ENCODE measurements at regions not wholly inside any gene's neighbourhood (a gene's known extent, or its start where the extent isn't known, plus 50 kb on each side); places are given as distances from the start of the nearest gene placed in this dataset.

GRCh38 chr2:106584304-106584954 is 97.3 kb downstream of the CD8B2 start:
- Histone ChIP-seq H3K27ac (no peak overlapping the region), H3K4me1 (peaks cover 0 to 18% (median 3%) of the 10 kb centered on the region in 3 donors), H3K36me3 (no peaks in the 10 kb centered on the region), H3K27me3 (peaks cover 0 to 46% (median 0%) of the 10 kb centered on the region in 4 donors), H3K9me3 (no peaks in the 10 kb centered on the region), H3K4me3 (no peak overlapping the region)
- TF ChIP-seq CTCF (IDR thresholded peaks at IDR 0.05) (no peak), POLR2A (IDR thresholded peaks at IDR 0.05) (no peak)
- DNase-seq, result no peak
- no CpG with 5 or more reads among the region's 47 CpGs for WGBS, 2 donors
- intact Hi-C loops (cut with DNase I), result loop anchor here (10.0 kb wide), 1 partner anchor 480 kb away; no protein-coding TSS in a partner anchor

GRCh38 chr2:106596844-106597243 is 109.7 kb downstream of the CD8B2 start:
- H3K4me1 ChIP-seq, result no peaks in the 10 kb centered on the region
- DNase-seq, result no peak
- 58 to 75% methylated on average over 4 of the region's 4 CpGs for WGBS, 2 donors
- intact Hi-C loops (cut with DNase I), result no loop called here
- H3K27me3 ChIP-seq, result peaks cover 0 to 6% (median 0%) of the 10 kb centered on the region in 4 donors
- no peak overlapping the region for H3K4me3 ChIP-seq
- H3K36me3 ChIP-seq, result no peaks in the 10 kb centered on the region
- no peaks in the 10 kb centered on the region for H3K9me3 ChIP-seq
- TF ChIP-seq CTCF (IDR thresholded peaks at IDR 0.05), result peak in 2 of 6 experiments; percentile 28 to 39
- no peak for TF ChIP-seq POLR2A (IDR thresholded peaks at IDR 0.05)
- H3K27ac ChIP-seq, result no peak overlapping the region

- Histone ChIP-seq H3K27ac (no peak overlapping the region), H3K4me1 (no peaks in the 10 kb centered on the region), H3K4me3 (no peak overlapping the region), H3K9me3 (no peaks in the 10 kb centered on the region), H3K27me3 (peaks cover 0 to 8% (median 0%) of the 10 kb centered on the region in 4 donors), H3K36me3 (no peaks in the 10 kb centered on the region)
- no peak for TF ChIP-seq POLR2A (IDR thresholded peaks at IDR 0.05)
- no peak for TF ChIP-seq CTCF (IDR thresholded peaks at IDR 0.05)
- intact Hi-C loops (cut with DNase I), result no loop called here
- DNase-seq, result no peak
- 90 to 91% methylated on average over 3 of the region's 3 CpGs for WGBS, 2 donors
These were observed 112.4 kb downstream of the CD8B2 start for GRCh38 chr2:106599540-106599939.

GRCh38 chr2:106602042-106602441 is 114.9 kb downstream of the CD8B2 start:
- 81 to 88% methylated on average over 4 of the region's 4 CpGs for WGBS, 2 donors
- no peaks in the 10 kb centered on the region for H3K4me1 ChIP-seq
- no peak for DNase-seq
- H3K27ac ChIP-seq, result no peak overlapping the region
- intact Hi-C loops (cut with DNase I), result no loop called here
- TF ChIP-seq CTCF (IDR thresholded peaks at IDR 0.05) (no peak), POLR2A (IDR thresholded peaks at IDR 0.05) (no peak)
- H3K9me3 ChIP-seq, result no peaks in the 10 kb centered on the region
- peaks cover 0 to 8% (median 0%) of the 10 kb centered on the region in 4 donors for H3K27me3 ChIP-seq
- no peak overlapping the region for H3K4me3 ChIP-seq
- no peaks in the 10 kb centered on the region for H3K36me3 ChIP-seq

- intact Hi-C loops (cut with DNase I), result no loop called here
- Histone ChIP-seq H3K36me3 (no peaks in the 10 kb centered on the region), H3K27ac (no peak overlapping the region), H3K27me3 (peaks cover 0 to 8% (median 0%) of the 10 kb centered on the region in 4 donors), H3K9me3 (no peaks in the 10 kb centered on the region), H3K4me3 (no peak overlapping the region), H3K4me1 (no peaks in the 10 kb centered on the region)
- DNase-seq, result no peak
- 73 to 80% methylated on average over 3 of the region's 3 CpGs for WGBS, 2 donors
- TF ChIP-seq CTCF (IDR thresholded peaks at IDR 0.05) (no peak), POLR2A (IDR thresholded peaks at IDR 0.05) (no peak)
These were observed 119.5 kb downstream of the CD8B2 start for GRCh38 chr2:106606652-106607051.
